GM19467 (cell line): ENCODE measurements at regions not wholly inside any gene's neighbourhood (a gene's known extent, or its start where the extent isn't known, plus 50 kb on each side); places are given as distances from the start of the nearest gene placed in this dataset.

Experiments used
- ATAC-seq: cut with Tn5 transposase; IDR thresholded peaks from one replicate; pipeline ENCODE4 v1.9.1; 2021; ENCODE audit warnings: mild to moderate bottlenecking, moderate library complexity; ENCODE audit not compliant: unreplicated experiment

GRCh38 chr16:51407921-51408320 lies 256.9 kb upstream of the SALL1 start:
- ATAC-seq: no peak

DNA sequence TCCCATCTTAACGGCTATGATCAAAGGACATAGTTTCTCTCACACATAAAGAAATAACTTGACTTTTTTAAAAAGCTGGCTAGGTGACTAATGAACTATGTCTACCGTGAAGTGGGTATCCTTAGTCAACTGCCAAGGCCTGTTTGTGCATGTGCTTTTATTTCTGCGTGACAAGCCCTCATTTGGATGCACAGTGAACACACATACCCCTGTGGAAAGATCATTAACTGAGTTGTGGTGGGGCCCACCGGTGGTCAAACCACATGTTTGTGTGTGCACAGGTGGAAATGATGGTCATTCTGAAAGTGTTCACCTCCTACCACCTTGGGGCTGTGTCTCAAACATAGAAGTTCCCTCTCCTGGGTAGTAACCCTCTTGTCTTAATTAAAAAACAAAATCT lies 256.1 kb upstream of the SALL1 start:
- no peak for ATAC-seq

DNA sequence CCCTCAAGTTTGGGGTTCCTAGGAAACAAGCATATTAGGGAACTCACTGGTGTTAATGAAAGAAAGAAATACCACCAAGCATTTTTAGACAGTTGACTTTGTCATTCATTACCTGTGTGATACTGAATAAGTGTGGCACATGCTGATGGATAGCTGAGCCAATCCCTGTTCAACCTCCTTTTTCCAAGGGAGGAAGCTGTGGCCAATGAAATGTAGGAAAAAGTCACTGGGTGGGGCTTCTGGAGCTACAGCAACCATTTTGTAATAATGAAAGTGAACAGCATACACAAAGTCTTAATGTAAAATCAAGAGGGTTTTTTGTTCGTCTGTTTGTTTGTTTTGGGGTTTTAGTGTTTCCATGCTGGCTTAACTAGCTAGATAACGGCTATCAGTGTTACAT lies 254.3 kb upstream of the SALL1 start:
- ATAC-seq: no peak

DNA sequence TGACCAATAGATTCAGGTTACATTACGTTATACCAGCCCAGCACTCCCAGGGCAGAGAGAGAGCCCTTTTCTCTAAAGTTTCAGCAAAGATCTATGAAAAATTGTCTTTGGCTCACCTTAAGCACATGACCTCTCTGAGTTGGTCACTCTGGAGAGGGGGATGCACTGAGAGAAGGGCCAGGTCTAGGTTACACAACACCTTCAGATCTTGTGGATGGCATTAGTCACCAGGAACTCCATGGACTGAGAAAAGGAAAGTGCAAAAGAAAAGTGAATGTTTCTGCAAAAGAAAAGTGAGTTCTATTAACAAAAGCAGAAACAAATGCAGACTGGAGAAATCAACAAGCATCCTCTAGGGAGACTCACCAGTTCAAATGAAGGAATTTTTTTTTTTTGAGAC lies 253.3 kb upstream of the SALL1 start:
- no peak for ATAC-seq

GRCh38 chr16:51402785-51403184 lies 251.7 kb upstream of the SALL1 start:
- ATAC-seq: no peak

- no peak for ATAC-seq
Measured at GRCh38 chr16:51402298-51402697, 251.2 kb upstream of the SALL1 start.

DNA sequence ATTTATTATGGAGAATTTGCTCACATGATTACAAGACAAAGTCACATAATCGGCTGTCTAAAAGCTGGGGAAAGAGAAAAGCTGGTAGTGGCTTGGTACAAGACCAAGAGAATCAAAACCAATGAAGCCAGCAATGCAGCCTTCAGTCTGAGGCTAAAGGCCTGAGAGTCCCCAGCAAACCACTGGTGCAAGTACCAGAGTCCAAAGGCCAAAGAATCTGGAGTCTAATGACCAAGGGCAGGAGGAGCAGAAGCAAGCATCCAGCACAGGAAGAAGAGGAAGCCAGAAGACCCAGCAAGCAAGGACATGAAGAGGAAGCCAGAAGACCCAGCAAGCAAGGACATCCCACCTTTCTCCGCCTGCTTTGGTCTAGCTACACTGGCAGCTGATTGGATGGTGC lies 250.6 kb upstream of the SALL1 start:
- no peak for ATAC-seq

DNA sequence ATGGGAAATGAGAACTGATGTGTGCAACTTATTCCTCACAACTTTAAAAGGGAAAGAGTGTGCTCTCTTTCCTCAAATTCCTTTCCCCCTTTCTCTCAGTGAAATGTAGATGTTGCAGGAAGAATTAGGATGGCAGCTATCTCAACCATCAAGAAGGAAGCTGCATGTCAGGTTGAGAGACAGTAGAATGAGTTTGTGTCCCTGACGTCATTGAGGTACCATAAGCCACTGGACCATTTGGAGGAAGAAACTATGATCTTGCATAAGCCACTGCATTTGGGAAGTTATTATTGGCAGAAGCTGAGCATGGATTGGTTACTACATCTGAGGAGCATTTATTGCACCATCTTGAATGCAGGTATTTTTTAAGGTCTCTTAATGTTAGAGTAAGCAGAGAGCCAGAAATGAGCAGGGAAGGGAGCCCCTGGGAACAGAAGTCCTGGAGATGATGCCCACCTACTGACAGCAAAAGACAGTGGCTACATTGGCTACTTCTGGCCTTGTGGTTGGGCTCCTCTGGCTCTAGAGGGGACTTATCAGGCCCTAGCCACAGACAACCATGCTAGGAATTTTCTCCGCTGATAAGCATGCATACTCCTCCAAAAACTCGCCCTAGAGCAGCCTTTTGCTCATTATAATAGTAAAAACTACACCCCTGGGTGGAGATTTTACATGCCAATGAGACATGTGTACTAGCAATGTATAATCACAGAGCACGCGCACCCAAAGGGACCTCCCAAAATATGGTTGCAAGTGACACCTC lies 249.0 kb upstream of the SALL1 start:
- ATAC-seq: no peak

GRCh38 chr16:51394421-51394820 lies 243.4 kb upstream of the SALL1 start:
- ATAC-seq: no peak

GRCh38 chr16:51393381-51394005 lies 242.4 kb upstream of the SALL1 start:
- ATAC-seq: no peak

- ATAC-seq: no peak
Measured at GRCh38 chr16:51392521-51393187, 241.6 kb upstream of the SALL1 start.

- no peak for ATAC-seq
Measured at GRCh38 chr16:51391798-51392511, 240.9 kb upstream of the SALL1 start.

GRCh38 chr16:51390877-51391276 lies 239.8 kb upstream of the SALL1 start:
- ATAC-seq: no peak

- no peak for ATAC-seq
Measured at GRCh38 chr16:51389881-51390280, 238.8 kb upstream of the SALL1 start.

DNA sequence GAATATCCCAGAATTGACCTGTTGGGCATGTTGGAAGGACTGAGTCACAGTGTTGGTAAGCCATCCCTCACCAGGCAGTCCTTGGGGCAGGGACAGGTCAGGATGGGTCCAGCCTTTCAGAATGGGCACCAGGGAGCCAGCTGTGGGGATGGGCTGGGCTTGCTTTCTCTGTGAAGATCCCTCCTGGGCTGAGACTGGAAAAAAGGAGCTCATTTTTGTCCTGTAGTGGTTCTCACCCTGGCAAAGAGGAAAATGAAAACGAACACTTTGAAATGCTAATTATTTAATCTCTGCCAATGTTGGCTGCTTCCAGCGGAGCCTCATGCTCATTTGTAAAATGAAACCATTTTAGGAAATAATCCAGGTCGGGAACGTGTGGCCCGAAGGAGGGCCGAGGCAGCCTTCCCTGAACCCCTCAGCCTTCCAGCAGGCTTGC lies 237.5 kb upstream of the SALL1 start:
- ATAC-seq: no peak

GRCh38 chr16:51383909-51384308 lies 232.8 kb upstream of the SALL1 start:
- ATAC-seq: no peak

DNA sequence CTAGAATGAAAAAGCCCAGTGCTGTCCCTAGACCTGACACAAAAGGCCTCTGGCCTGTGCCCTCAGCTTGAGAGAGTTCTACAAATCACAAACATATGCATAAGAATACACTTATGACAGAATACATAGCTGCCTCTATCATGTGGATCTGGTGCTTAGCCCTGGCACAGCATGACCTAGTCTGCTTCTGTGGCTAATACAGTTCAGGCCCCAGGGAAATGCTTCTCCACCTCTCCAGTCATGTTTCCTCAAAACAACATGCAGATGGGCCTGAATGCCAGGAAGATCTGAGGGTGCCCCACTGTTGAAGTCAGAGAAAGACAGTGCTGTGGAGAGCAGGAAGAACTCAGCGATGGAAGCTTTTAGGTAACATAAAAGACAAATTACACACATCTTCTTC lies 231.9 kb upstream of the SALL1 start:
- no peak for ATAC-seq

- no peak for ATAC-seq
Measured at GRCh38 chr16:51382211-51382610, 231.1 kb upstream of the SALL1 start.

GRCh38 chr16:51376080-51376479 lies 225.0 kb upstream of the SALL1 start:
- no peak for ATAC-seq

DNA sequence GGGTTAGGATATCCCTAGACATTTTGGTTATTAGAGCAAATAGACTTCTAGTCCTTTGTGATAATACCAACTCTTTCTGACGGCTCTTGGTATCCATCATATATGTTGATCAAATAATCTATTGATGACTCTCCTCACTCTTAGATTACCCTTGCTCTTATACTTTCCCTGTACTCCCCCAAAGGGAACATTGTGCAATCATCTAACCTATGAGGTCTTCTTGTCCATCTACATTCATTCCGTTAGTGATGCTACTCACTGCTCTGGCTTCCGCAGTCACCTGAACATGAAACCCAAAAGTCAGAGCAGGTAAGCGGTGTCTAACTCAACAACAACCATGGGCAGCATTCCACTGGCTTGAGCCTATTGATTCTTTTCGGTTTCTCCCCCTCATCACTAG lies 223.7 kb upstream of the SALL1 start:
- ATAC-seq: no peak

- ATAC-seq: no peak
Measured at GRCh38 chr16:51374346-51374745, 223.3 kb upstream of the SALL1 start.

GRCh38 chr16:51365715-51366114 lies 214.6 kb upstream of the SALL1 start:
- no peak for ATAC-seq
